ENCODE measurements at regions not wholly inside any gene's neighbourhood (a gene's known extent, or its start where the extent isn't known, plus 50 kb on each side); places are given as distances from the start of the nearest gene placed in this dataset.

GRCh38 chr10:44827431-44828006 is 83.6 kb upstream of the TMEM72 start:
- TF ChIP-seq CTCF (IDR thresholded peaks at IDR 0.05) (no peak), POLR2A (IDR thresholded peaks at IDR 0.05) (no peak)

Data from uterus (tissue), 2 donors.